Ishikawa (cell line): ENCODE measurements at regions not wholly inside any gene's neighbourhood (a gene's known extent, or its start where the extent isn't known, plus 50 kb on each side); places are given as distances from the start of the nearest gene placed in this dataset.

Experiments
- CEBPB ChIP-seq: IDR thresholded peaks from 2 replicates; pipeline ENCODE4 v1.6.1; 2012
- CREB1 ChIP-seq: IDR thresholded peaks from 2 replicates; pipeline ENCODE4 v1.6.1; 2012; ENCODE audit warnings: low read depth
- EGR1 ChIP-seq: IDR thresholded peaks from 2 replicates; pipeline ENCODE4 v1.6.1; 2012
- EP300 ChIP-seq: IDR thresholded peaks from 2 replicates; pipeline ENCODE4 v1.6.1; 2012; ENCODE audit warnings: borderline replicate concordance
- FOXM1 ChIP-seq: IDR thresholded peaks from 2 replicates; pipeline ENCODE4 v1.6.1; 2012; ENCODE audit warnings: low read depth, borderline replicate concordance
- MAX ChIP-seq: IDR thresholded peaks from 2 replicates; pipeline ENCODE4 v1.6.1; 2012
- NFIC ChIP-seq: IDR thresholded peaks from 2 replicates; pipeline ENCODE4 v1.6.1; 2012
- RAD21 ChIP-seq: IDR thresholded peaks from 2 replicates; pipeline ENCODE4 v1.6.1; 2012; ENCODE audit warnings: low read depth
- TAF1 ChIP-seq: IDR thresholded peaks from 2 replicates; pipeline ENCODE4 v1.6.1; 2012; ENCODE audit warnings: low read depth, mild to moderate bottlenecking
- TCF12 ChIP-seq: IDR thresholded peaks from 2 replicates; pipeline ENCODE4 v1.6.1; 2012; ENCODE audit warnings: low read depth
- TEAD4 ChIP-seq: IDR thresholded peaks from 2 replicates; pipeline ENCODE4 v1.6.1; 2012
- YY1 ChIP-seq: IDR thresholded peaks from 2 replicates; pipeline ENCODE4 v1.6.1; 2012; ENCODE audit warnings: low read depth
- ZBTB7A ChIP-seq: IDR thresholded peaks from 2 replicates; pipeline ENCODE4 v1.6.1; 2012; ENCODE audit warnings: low read depth
- TF ChIP-seq, protein P1 (sequence below): IDR thresholded peaks from 2 replicates; pipeline ENCODE4 v1.6.1; 2012
- TF ChIP-seq, protein P2 (sequence below): IDR thresholded peaks from 2 replicates; pipeline ENCODE4 v1.6.1; 2012; ENCODE audit warnings: low read depth, mild to moderate bottlenecking

DNA sequence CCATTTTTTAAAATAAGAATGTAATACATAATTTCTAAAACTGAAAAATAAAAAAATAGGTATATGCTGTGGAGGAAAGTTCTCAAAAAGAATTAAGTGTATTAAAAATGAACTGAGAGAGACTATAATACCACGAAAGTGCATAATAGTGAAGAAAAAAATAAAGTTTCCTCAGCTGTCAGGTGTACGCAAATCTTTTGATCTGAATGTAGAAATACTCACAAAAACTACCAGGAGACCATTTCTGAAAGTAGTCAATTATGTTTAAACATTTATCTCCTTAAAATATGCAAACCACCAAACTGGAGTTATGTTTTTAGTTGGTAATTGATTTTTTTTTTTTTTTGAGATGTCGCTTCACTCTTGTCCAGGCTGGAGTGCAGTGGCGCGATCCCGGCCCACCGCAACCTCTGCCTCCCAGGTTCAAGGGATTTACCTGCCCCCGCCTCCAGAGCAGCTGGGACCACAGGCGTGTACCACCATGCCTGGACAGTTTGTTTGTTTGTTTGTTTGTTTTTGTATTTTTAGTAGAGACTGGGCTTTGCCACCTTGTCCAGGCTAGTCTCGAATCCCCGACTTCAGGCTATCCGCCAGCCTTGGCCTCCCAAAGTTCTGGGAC, 1169.2 kb upstream of the B3GALT2 start:
- TF ChIP-seq, protein P1, sequence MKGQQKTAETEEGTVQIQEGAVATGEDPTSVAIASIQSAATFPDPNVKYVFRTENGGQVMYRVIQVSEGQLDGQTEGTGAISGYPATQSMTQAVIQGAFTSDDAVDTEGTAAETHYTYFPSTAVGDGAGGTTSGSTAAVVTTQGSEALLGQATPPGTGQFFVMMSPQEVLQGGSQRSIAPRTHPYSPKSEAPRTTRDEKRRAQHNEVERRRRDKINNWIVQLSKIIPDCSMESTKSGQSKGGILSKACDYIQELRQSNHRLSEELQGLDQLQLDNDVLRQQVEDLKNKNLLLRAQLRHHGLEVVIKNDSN, result no peak
- TF ChIP-seq YY1 (no peak), EGR1 (no peak), CREB1 (no peak), MAX (no peak), FOXM1 (no peak), EP300 (no peak), ZBTB7A (no peak), TEAD4 (no peak), TAF1 (no peak), RAD21 (no peak), TCF12 (no peak)
- TF ChIP-seq, protein P2, sequence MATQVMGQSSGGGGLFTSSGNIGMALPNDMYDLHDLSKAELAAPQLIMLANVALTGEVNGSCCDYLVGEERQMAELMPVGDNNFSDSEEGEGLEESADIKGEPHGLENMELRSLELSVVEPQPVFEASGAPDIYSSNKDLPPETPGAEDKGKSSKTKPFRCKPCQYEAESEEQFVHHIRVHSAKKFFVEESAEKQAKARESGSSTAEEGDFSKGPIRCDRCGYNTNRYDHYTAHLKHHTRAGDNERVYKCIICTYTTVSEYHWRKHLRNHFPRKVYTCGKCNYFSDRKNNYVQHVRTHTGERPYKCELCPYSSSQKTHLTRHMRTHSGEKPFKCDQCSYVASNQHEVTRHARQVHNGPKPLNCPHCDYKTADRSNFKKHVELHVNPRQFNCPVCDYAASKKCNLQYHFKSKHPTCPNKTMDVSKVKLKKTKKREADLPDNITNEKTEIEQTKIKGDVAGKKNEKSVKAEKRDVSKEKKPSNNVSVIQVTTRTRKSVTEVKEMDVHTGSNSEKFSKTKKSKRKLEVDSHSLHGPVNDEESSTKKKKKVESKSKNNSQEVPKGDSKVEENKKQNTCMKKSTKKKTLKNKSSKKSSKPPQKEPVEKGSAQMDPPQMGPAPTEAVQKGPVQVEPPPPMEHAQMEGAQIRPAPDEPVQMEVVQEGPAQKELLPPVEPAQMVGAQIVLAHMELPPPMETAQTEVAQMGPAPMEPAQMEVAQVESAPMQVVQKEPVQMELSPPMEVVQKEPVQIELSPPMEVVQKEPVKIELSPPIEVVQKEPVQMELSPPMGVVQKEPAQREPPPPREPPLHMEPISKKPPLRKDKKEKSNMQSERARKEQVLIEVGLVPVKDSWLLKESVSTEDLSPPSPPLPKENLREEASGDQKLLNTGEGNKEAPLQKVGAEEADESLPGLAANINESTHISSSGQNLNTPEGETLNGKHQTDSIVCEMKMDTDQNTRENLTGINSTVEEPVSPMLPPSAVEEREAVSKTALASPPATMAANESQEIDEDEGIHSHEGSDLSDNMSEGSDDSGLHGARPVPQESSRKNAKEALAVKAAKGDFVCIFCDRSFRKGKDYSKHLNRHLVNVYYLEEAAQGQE, result no peak

DNA sequence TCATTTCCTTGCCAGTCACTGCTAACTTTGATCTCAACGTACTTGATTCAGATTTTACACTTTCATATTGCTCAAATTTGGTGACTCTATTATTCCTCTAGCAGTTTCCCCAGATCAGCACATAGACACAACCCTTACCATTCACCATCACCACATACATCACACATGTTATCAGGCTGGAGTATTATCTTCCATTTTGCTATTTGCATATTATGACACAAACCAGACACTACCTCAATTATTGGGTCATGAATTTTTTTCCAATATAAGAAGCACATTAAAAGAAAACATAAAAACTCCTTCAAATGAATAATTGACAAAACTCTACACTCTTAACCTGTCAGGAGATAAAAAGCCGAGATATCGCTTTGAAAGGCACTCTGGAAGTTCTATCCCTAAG, 1166.7 kb upstream of the B3GALT2 start:
- TF ChIP-seq CEBPB, result no peak

DNA sequence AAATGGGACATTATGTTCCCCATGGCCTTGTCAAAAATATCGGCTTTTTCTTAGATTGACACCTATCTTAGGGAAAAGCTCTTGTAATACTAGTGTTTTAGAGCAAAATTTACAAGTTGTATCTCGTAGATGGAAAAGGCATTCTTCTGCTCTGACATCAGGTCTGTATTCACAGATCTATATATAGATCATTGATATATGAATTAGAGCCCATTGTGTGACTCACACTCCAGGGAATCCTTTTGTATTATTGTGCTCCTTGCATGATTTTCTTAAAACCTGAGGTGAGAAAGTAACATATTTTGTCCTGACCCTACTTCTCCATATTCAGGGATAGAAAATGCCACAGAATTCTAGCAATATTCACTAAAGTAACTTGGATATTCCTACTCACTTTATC, 1160.8 kb upstream of the B3GALT2 start:
- no peak for TF ChIP-seq TAF1
- TF ChIP-seq MAX, result no peak
- TF ChIP-seq RAD21, result no peak
- TF ChIP-seq, protein P2, result no peak
- no peak for TF ChIP-seq TEAD4
- TF ChIP-seq EP300, result no peak
- no peak for TF ChIP-seq FOXM1
- TF ChIP-seq, protein P1, result no peak
- no peak for TF ChIP-seq TCF12
- TF ChIP-seq CEBPB, result no peak
- no peak for TF ChIP-seq CREB1

DNA sequence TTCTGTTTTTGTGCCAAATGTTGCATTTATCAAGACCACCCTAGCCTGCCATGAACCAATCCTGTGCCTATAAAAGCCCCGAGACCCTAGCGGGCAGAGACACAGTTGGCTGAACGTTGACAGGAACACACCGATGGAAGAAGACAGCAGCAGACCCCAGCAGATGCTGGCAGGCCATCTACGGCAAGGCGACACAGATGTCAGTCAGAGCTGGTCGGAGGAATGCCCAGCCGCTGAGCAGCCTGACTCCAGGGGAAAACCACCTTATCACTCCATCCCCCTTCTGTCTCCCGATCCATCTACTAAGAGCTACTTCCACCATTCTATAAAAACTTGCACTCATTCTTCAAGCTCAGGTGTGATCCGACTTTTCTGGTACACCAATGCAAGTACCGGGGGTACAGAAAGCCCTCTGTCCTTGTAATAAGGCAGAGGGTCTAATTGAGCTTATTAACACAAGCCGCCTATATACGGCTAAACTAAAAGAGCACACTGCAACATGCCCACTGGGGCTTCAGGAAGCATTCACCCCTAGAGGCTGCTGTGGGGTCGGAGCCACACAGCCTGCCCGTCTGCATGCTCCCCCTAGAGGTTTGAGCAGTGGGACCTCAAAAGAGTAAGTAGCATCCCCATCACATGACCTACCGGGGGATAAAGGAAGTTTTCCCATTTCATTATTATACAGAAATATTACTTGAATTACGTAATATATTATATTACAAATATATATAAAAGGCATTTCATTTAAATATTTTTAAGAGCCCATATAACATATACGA, 1156.3 kb upstream of the B3GALT2 start:
- TF ChIP-seq MAX (no peak), CREB1 (no peak), TAF1 (no peak)

- no peak for TF ChIP-seq ZBTB7A
- TF ChIP-seq YY1, result no peak
- TF ChIP-seq, protein P1, result no peak
- TF ChIP-seq TCF12, result no peak
- TF ChIP-seq FOXM1, result no peak
- no peak for TF ChIP-seq CEBPB
- TF ChIP-seq MAX, result no peak
- no peak for TF ChIP-seq NFIC
- no peak for TF ChIP-seq RAD21
- no peak for TF ChIP-seq TAF1
- no peak for TF ChIP-seq EGR1
- TF ChIP-seq CREB1, result no peak
- TF ChIP-seq EP300, result no peak
- TF ChIP-seq, protein P2, result no peak
- no peak for TF ChIP-seq TEAD4
Observed at GRCh38 chr1:194341587-194341986, 1155.2 kb upstream of the B3GALT2 start.
